OCI-LY7 (cell line): ENCODE measurements at regions not wholly inside any gene's neighbourhood (a gene's known extent, or its start where the extent isn't known, plus 50 kb on each side); places are given as distances from the start of the nearest gene placed in this dataset.

ENCODE experiments used
- BruUV-seq: library from RNA; stranded (reverse); fragments of 400-500 nt; replicated peaks from 2 replicates; lab custom pipeline; 2021; lab: Mats Ljungman, UMichigan
- CTCF ChIA-PET: fragments of 300-600 bp; sonication (Branson Sonifier 250); formaldehyde crosslinking; loops from one replicate; lab custom pipeline; 2022; ENCODE audit warnings: antibody characterized with exemption; ENCODE audit not compliant: unreplicated experiment; lab: Charles Lee
- POLR2A ChIA-PET: fragments of 300-600 bp; sonication (Branson Sonifier 250); formaldehyde crosslinking; loops from one replicate; lab custom pipeline; 2022; ENCODE audit warnings: antibody characterized with exemption; lab: Charles Lee
- DNase-seq: peaks from one replicate; pipeline ENCODE4 v3.0.0-alpha.2; 2015; ENCODE audit warnings: low spot score
- H2AFZ ChIP-seq: fragments of 200-600 bp; sonication (generic), shearing (Covaris generic); 2 replicates; pipeline ENCODE4 v1.6.1; 2014; ENCODE audit warnings: mild to moderate bottlenecking, antibody characterized with exemption, low read length, moderate library complexity
- H3K27ac ChIP-seq: fragments of 200-600 bp; sonication (generic); 2 replicates; pipeline ENCODE4 v1.5.1; 2014; ENCODE audit warnings: mixed run types, low read depth, mild to moderate bottlenecking, moderate library complexity, low read length, inconsistent platforms; ENCODE audit not compliant: poor library complexity, severe bottlenecking
- H3K36me3 ChIP-seq: fragments of 200-600 bp; sonication (generic); 2 replicates; pipeline ENCODE4 v1.6.1; 2014; ENCODE audit warnings: mild to moderate bottlenecking, antibody characterized with exemption, low read length, moderate library complexity, mixed read lengths; ENCODE audit not compliant: insufficient read depth
- H3K4me1 ChIP-seq: fragments of 200-600 bp; sonication (generic); 2 replicates; pipeline ENCODE4 v1.5.1; 2014; ENCODE audit warnings: mild to moderate bottlenecking, low read length; ENCODE audit not compliant: insufficient read depth, poor library complexity, severe bottlenecking
- H3K4me2 ChIP-seq: fragments of 200-600 bp; sonication (generic); 2 replicates; pipeline ENCODE4 v1.6.1; 2014; ENCODE audit warnings: mild to moderate bottlenecking, low read length
- H3K4me3 ChIP-seq: fragments of 200-600 bp; sonication (generic); 2 replicates; pipeline ENCODE4 v1.5.1; 2014; ENCODE audit warnings: mild to moderate bottlenecking, low read depth, low read length; ENCODE audit not compliant: poor library complexity, severe bottlenecking
- H3K79me2 ChIP-seq: fragments of 200-600 bp; sonication (generic); 2 replicates; pipeline ENCODE4 v1.6.1; 2016; ENCODE audit warnings: low read depth, mild to moderate bottlenecking, low read length, moderate library complexity, mixed read lengths; ENCODE audit not compliant: insufficient read depth
- H3K9me2 ChIP-seq: fragments of 200-600 bp; sonication (generic); 2 replicates; pipeline ENCODE4 v1.6.1; 2016; ENCODE audit warnings: mild to moderate bottlenecking, low read length, mixed read lengths; ENCODE audit not compliant: insufficient read depth
- H3K9me3 ChIP-seq: fragments of 200-600 bp; sonication (generic); 2 replicates; pipeline ENCODE4 v1.6.1; 2014; ENCODE audit warnings: mild to moderate bottlenecking, mixed run types, low read length, mixed read lengths
- H4K20me1 ChIP-seq: fragments of 200-600 bp; sonication (generic); 2 replicates; pipeline ENCODE4 v1.6.1; 2014; ENCODE audit warnings: mild to moderate bottlenecking, antibody characterized with exemption, low read length, moderate library complexity, mixed read lengths; ENCODE audit not compliant: insufficient read depth
- CTCF ChIP-seq: fragments of 200-600 bp; sonication (generic); conservative IDR thresholded peaks from 2 replicates; pipeline ENCODE4 v1.5.1; 2014; ENCODE audit warnings: mild to moderate bottlenecking, antibody characterized with exemption, low read length, moderate library complexity, mixed read lengths
- EZH2phosphoT487 ChIP-seq: fragments of 200-600 bp; sonication (generic); IDR thresholded peaks from 2 replicates; pipeline ENCODE4 v1.6.1; 2018; ENCODE audit warnings: low read depth, borderline replicate concordance, mild to moderate bottlenecking, mixed run types, antibody characterized with exemption, low read length, moderate library complexity, mixed read lengths
- intact Hi-C: fragments of 100-400 bp; cut with micrococcal nuclease; formaldehyde crosslinking; loops from one replicate; pipeline ENCODE4 v1.10.0; 2022; ENCODE audit not compliant: unreplicated experiment

- no peaks in the 10 kb centered on the region for H3K79me2 ChIP-seq
- no peaks in the 10 kb centered on the region for H3K9me3 ChIP-seq
- no peak for DNase-seq
- no peak overlapping the region for H2AFZ ChIP-seq
- no peak overlapping the region for H3K27ac ChIP-seq
- POLR2A ChIA-PET = interaction anchor here (0.6 to 1.0 kb wide), 2 partner anchors 9 to 154 kb away, joined by 3 read pairs; no protein-coding TSS in a partner anchor
- H3K9me2 ChIP-seq = no peaks in the 10 kb centered on the region
- no peak overlapping the region for H3K4me2 ChIP-seq
- no peak overlapping the region for H3K4me3 ChIP-seq
- BruUV-seq = no TSS peak
- H3K36me3 ChIP-seq = no peaks in the 10 kb centered on the region
- intact Hi-C loops = no loop called here
- H4K20me1 ChIP-seq = no peaks in the 10 kb centered on the region
- TF ChIP-seq CTCF (no peak), EZH2phosphoT487 (no peak)
- H3K4me1 ChIP-seq = no peaks in the 10 kb centered on the region
- CTCF ChIA-PET = no interaction called here
Measured at GRCh38 chr2:65915273-65915672, 482.9 kb upstream of the SPRED2 start.

- ChIA-PET POLR2A (no interaction called here), CTCF (no interaction called here)
- intact Hi-C loops = no loop called here
- BruUV-seq = no TSS peak
- H3K4me1 ChIP-seq = no peaks in the 10 kb centered on the region
- no peaks in the 10 kb centered on the region for H3K36me3 ChIP-seq
- H3K79me2 ChIP-seq = no peaks in the 10 kb centered on the region
- no peak overlapping the region for H2AFZ ChIP-seq
- DNase-seq = no peak
- no peaks in the 10 kb centered on the region for H3K9me2 ChIP-seq
- H3K4me3 ChIP-seq = no peak overlapping the region
- no peak overlapping the region for H3K4me2 ChIP-seq
- no peak overlapping the region for H3K27ac ChIP-seq
- TF ChIP-seq CTCF (no peak), EZH2phosphoT487 (no peak)
- H3K9me3 ChIP-seq = no peaks in the 10 kb centered on the region
- H4K20me1 ChIP-seq = no peaks in the 10 kb centered on the region
Measured at GRCh38 chr2:65914244-65914786, 481.9 kb upstream of the SPRED2 start.

GRCh38 chr2:65913813-65914212 lies 481.4 kb upstream of the SPRED2 start:
- BruUV-seq = no TSS peak
- Histone ChIP-seq H2AFZ (no peak overlapping the region), H3K4me3 (no peak overlapping the region)

More at GRCh38 chr2:65913813-65914212, 481.4 kb upstream of the SPRED2 start:
- Histone ChIP-seq H3K36me3 (no peaks in the 10 kb centered on the region), H3K9me3 (no peaks in the 10 kb centered on the region), H3K27ac (no peak overlapping the region), H4K20me1 (no peaks in the 10 kb centered on the region), H3K4me2 (no peak overlapping the region), H3K9me2 (no peaks in the 10 kb centered on the region), H3K4me1 (no peaks in the 10 kb centered on the region), H3K79me2 (no peaks in the 10 kb centered on the region)
- CTCF ChIA-PET = no interaction called here
- intact Hi-C loops = no loop called here
- DNase-seq = no peak
- TF ChIP-seq EZH2phosphoT487 = no peak
- TF ChIP-seq CTCF = no peak
- POLR2A ChIA-PET = interaction anchor here (0.8 to 0.9 kb wide), 2 partner anchors 17 to 76 kb away, joined by 4 read pairs; no protein-coding TSS in a partner anchor
